Activated naive CD4-positive, alpha-beta T cell treated with anti-CD3 and anti-CD28 coated beads for 36 hours (primary cell): ENCODE measurements at regions not wholly inside any gene's neighbourhood (a gene's known extent, or its start where the extent isn't known, plus 50 kb on each side); places are given as distances from the start of the nearest gene placed in this dataset.

Experiments
- CTCF ChIA-PET: fragments of 350-600 bp; sonication (Branson Sonifier 250); formaldehyde crosslinking; loops from one replicate; lab custom pipeline; 2021; ENCODE audit warnings: antibody characterized with exemption; lab: Charles Lee
- DNase-seq: peaks from one replicate; pipeline ENCODE4 v3.0.0-alpha.2; 2020
- H3K27ac Mint-ChIP-seq: one replicate; pipeline ENCODE4 v1.8.0; 2021; ENCODE audit warnings: mild to moderate bottlenecking, mixed read lengths
- H3K27me3 Mint-ChIP-seq: one replicate; pipeline ENCODE4 v1.8.0; 2021; ENCODE audit warnings: low read depth, mixed read lengths
- H3K36me3 Mint-ChIP-seq: one replicate; pipeline ENCODE4 v1.8.0; 2021; ENCODE audit warnings: low read depth, mixed read lengths
- H3K4me1 Mint-ChIP-seq: one replicate; pipeline ENCODE4 v1.8.0; 2021; ENCODE audit warnings: low read depth, mixed read lengths
- H3K4me3 Mint-ChIP-seq: one replicate; pipeline ENCODE4 v1.8.0; 2021; ENCODE audit warnings: mild to moderate bottlenecking, moderate library complexity, mixed read lengths
- H3K9me3 Mint-ChIP-seq: one replicate; pipeline ENCODE4 v1.8.0; 2021; ENCODE audit warnings: mixed read lengths
- intact Hi-C: fragments of 100-400 bp; cut with micrococcal nuclease; formaldehyde crosslinking; loops from one replicate; pipeline ENCODE4 v1.15.1; 2023

GRCh38 chr13:83825676-83826075, 56.6 kb downstream of the SLITRK1 start:
- Mint-ChIP-seq H3K27me3 (no peaks in the 10 kb centered on the region), H3K9me3 (peaks cover 4% of the 10 kb centered on the region), H3K27ac (no peak overlapping the region), H3K36me3 (no peaks in the 10 kb centered on the region), H3K4me3 (no peak overlapping the region), H3K4me1 (no peaks in the 10 kb centered on the region)
- CTCF ChIA-PET, result no interaction called here
- DNase-seq, result no peak
- intact Hi-C loops, result no loop called here

- H3K4me1 Mint-ChIP-seq, result no peaks in the 10 kb centered on the region
- H3K27ac Mint-ChIP-seq, result no peak overlapping the region
- no peaks in the 10 kb centered on the region for H3K27me3 Mint-ChIP-seq
- H3K36me3 Mint-ChIP-seq, result no peaks in the 10 kb centered on the region
- DNase-seq, result no peak
- CTCF ChIA-PET, result interaction anchor here (0.6 kb wide), 1 partner anchor 20 kb away, joined by 3 read pairs; no protein-coding TSS in a partner anchor
- no peak overlapping the region for H3K4me3 Mint-ChIP-seq
- peaks cover 4% of the 10 kb centered on the region for H3K9me3 Mint-ChIP-seq
- intact Hi-C loops, result no loop called here
These were observed 57.7 kb downstream of the SLITRK1 start for GRCh38 chr13:83824560-83824959.

GRCh38 chr13:83824120-83824519, 58.2 kb downstream of the SLITRK1 start:
- no peaks in the 10 kb centered on the region for H3K27me3 Mint-ChIP-seq
- no peak overlapping the region for H3K27ac Mint-ChIP-seq
- H3K36me3 Mint-ChIP-seq, result no peaks in the 10 kb centered on the region
- CTCF ChIA-PET, result interaction anchor here (0.6 kb wide), 1 partner anchor 20 kb away, joined by 3 read pairs; no protein-coding TSS in a partner anchor
- intact Hi-C loops, result no loop called here
- no peak for DNase-seq
- peaks cover 4% of the 10 kb centered on the region for H3K9me3 Mint-ChIP-seq
- no peaks in the 10 kb centered on the region for H3K4me1 Mint-ChIP-seq
- H3K4me3 Mint-ChIP-seq, result no peak overlapping the region

GRCh38 chr13:83819611-83820010, 62.7 kb downstream of the SLITRK1 start:
- H3K4me1 Mint-ChIP-seq, result no peaks in the 10 kb centered on the region
- no peaks in the 10 kb centered on the region for H3K27me3 Mint-ChIP-seq
- H3K36me3 Mint-ChIP-seq, result no peaks in the 10 kb centered on the region
- CTCF ChIA-PET, result no interaction called here
- peaks cover 5% of the 10 kb centered on the region for H3K9me3 Mint-ChIP-seq
- DNase-seq, result no peak
- intact Hi-C loops, result no loop called here
- no peak overlapping the region for H3K27ac Mint-ChIP-seq
- no peak overlapping the region for H3K4me3 Mint-ChIP-seq

- Mint-ChIP-seq H3K36me3 (no peaks in the 10 kb centered on the region), H3K27ac (no peak overlapping the region), H3K4me1 (no peaks in the 10 kb centered on the region), H3K9me3 (peaks cover 5% of the 10 kb centered on the region), H3K27me3 (no peaks in the 10 kb centered on the region), H3K4me3 (no peak overlapping the region)
- no peak for DNase-seq
- CTCF ChIA-PET, result no interaction called here
- intact Hi-C loops, result no loop called here
These were observed 63.1 kb downstream of the SLITRK1 start for GRCh38 chr13:83819156-83819555.

- intact Hi-C loops, result no loop called here
- CTCF ChIA-PET, result no interaction called here
- Mint-ChIP-seq H3K27ac (no peak overlapping the region), H3K27me3 (no peaks in the 10 kb centered on the region), H3K4me1 (no peaks in the 10 kb centered on the region), H3K9me3 (peaks cover 1% of the 10 kb centered on the region), H3K36me3 (no peaks in the 10 kb centered on the region), H3K4me3 (no peak overlapping the region)
- no peak for DNase-seq
These were observed 66.2 kb downstream of the SLITRK1 start for GRCh38 chr13:83816081-83816480.

GRCh38 chr13:83815598-83815997, 66.7 kb downstream of the SLITRK1 start:
- H3K36me3 Mint-ChIP-seq, result no peaks in the 10 kb centered on the region
- intact Hi-C loops, result no loop called here
- H3K4me3 Mint-ChIP-seq, result no peak overlapping the region
- H3K27ac Mint-ChIP-seq, result no peak overlapping the region
- peaks cover 1% of the 10 kb centered on the region for H3K9me3 Mint-ChIP-seq
- no peak for DNase-seq
- CTCF ChIA-PET, result no interaction called here
- H3K27me3 Mint-ChIP-seq, result no peaks in the 10 kb centered on the region
- H3K4me1 Mint-ChIP-seq, result no peaks in the 10 kb centered on the region

GRCh38 chr13:83810136-83810535, 72.1 kb downstream of the SLITRK1 start:
- H3K9me3 Mint-ChIP-seq, result no peaks in the 10 kb centered on the region
- no peaks in the 10 kb centered on the region for H3K27me3 Mint-ChIP-seq
- H3K4me3 Mint-ChIP-seq, result no peak overlapping the region
- CTCF ChIA-PET, result no interaction called here
- H3K4me1 Mint-ChIP-seq, result no peaks in the 10 kb centered on the region
- DNase-seq, result no peak
- H3K27ac Mint-ChIP-seq, result no peak overlapping the region
- intact Hi-C loops, result no loop called here
- no peaks in the 10 kb centered on the region for H3K36me3 Mint-ChIP-seq

- intact Hi-C loops, result no loop called here
- CTCF ChIA-PET, result no interaction called here
- Mint-ChIP-seq H3K4me3 (no peak overlapping the region), H3K36me3 (no peaks in the 10 kb centered on the region), H3K9me3 (no peaks in the 10 kb centered on the region), H3K27ac (no peak overlapping the region), H3K4me1 (no peaks in the 10 kb centered on the region), H3K27me3 (no peaks in the 10 kb centered on the region)
- no peak for DNase-seq
These were observed 77.8 kb downstream of the SLITRK1 start for GRCh38 chr13:83804356-83804962.

- Mint-ChIP-seq H3K36me3 (no peaks in the 10 kb centered on the region), H3K27me3 (no peaks in the 10 kb centered on the region), H3K9me3 (no peaks in the 10 kb centered on the region), H3K4me1 (no peaks in the 10 kb centered on the region), H3K4me3 (no peak overlapping the region), H3K27ac (no peak overlapping the region)
- CTCF ChIA-PET, result no interaction called here
- intact Hi-C loops, result no loop called here
- no peak for DNase-seq
These were observed 83.5 kb downstream of the SLITRK1 start for GRCh38 chr13:83798731-83799130.

GRCh38 chr13:83796364-83796763, 85.9 kb downstream of the SLITRK1 start:
- no peak overlapping the region for H3K4me3 Mint-ChIP-seq
- H3K9me3 Mint-ChIP-seq, result no peaks in the 10 kb centered on the region
- no peaks in the 10 kb centered on the region for H3K4me1 Mint-ChIP-seq
- H3K27ac Mint-ChIP-seq, result no peak overlapping the region
- DNase-seq, result no peak
- no peaks in the 10 kb centered on the region for H3K36me3 Mint-ChIP-seq
- intact Hi-C loops, result no loop called here
- no peaks in the 10 kb centered on the region for H3K27me3 Mint-ChIP-seq
- CTCF ChIA-PET, result no interaction called here

- H3K4me1 Mint-ChIP-seq, result no peaks in the 10 kb centered on the region
- H3K4me3 Mint-ChIP-seq, result no peak overlapping the region
- intact Hi-C loops, result no loop called here
- no peak for DNase-seq
- H3K36me3 Mint-ChIP-seq, result no peaks in the 10 kb centered on the region
- H3K27me3 Mint-ChIP-seq, result no peaks in the 10 kb centered on the region
- CTCF ChIA-PET, result no interaction called here
- no peaks in the 10 kb centered on the region for H3K9me3 Mint-ChIP-seq
- no peak overlapping the region for H3K27ac Mint-ChIP-seq
These were observed 87.7 kb downstream of the SLITRK1 start for GRCh38 chr13:83794583-83794982.

GRCh38 chr13:83780227-83780626, 102.0 kb downstream of the SLITRK1 start:
- no peak for DNase-seq
- intact Hi-C loops, result no loop called here
- Mint-ChIP-seq H3K4me3 (no peak overlapping the region), H3K27me3 (no peaks in the 10 kb centered on the region), H3K4me1 (no peaks in the 10 kb centered on the region), H3K27ac (no peak overlapping the region), H3K9me3 (peaks cover 3% of the 10 kb centered on the region), H3K36me3 (no peaks in the 10 kb centered on the region)
- CTCF ChIA-PET, result interaction anchor here (1.3 kb wide), 1 partner anchor 14 kb away, joined by 3 read pairs; no protein-coding TSS in a partner anchor
